CD14-positive monocyte (primary cell): ENCODE measurements at regions not wholly inside any gene's neighbourhood (a gene's known extent, or its start where the extent isn't known, plus 50 kb on each side); places are given as distances from the start of the nearest gene placed in this dataset.
A peak's percentile ranks its signal among the peaks of the same experiment; 100 is the strongest.

ENCODE experiments used
- DNase-seq, 3 donors: peaks; one replicate each; pipeline ENCODE4 v3.0.0-alpha.2; 2011 to 2022
- H2AFZ ChIP-seq: 2 replicates; pipeline ENCODE4 v1.6.0; 2012; ENCODE audit warnings: mild to moderate bottlenecking, low read depth, low read length, inconsistent platforms; ENCODE audit not compliant: insufficient read depth, poor library complexity, severe bottlenecking
- H3K27ac ChIP-seq, 2 donors: 1 replicate in 1 of 2; 2 replicates in 1 of 2; pipeline ENCODE4 v1.5.1; 2012 to 2013; ENCODE audit warnings: low read length in 2 of 2, control low read depth in 1 of 2, inconsistent platforms in 1 of 2, low read depth in 1 of 2, mild to moderate bottlenecking in 1 of 2
- H3K27me3 ChIP-seq, 2 donors: one replicate each; pipeline versions ENCODE4 v1.6.0 to v1.6.1; 2011 to 2013; ENCODE audit warnings: low read length in 2 of 2; ENCODE audit not compliant: control insufficient read depth in 2 of 2, insufficient read depth in 2 of 2
- H3K36me3 ChIP-seq, 2 donors: replicated peaks in 1 of 2; 1 replicate in 1 of 2; 2 replicates in 1 of 2; pipeline versions ENCODE4 v1.5.1 to v1.6.1; 2012 to 2013; ENCODE audit warnings: low read length in 2 of 2, control low read depth in 1 of 2, inconsistent platforms in 1 of 2, mild to moderate bottlenecking in 1 of 2; ENCODE audit not compliant: insufficient read depth in 2 of 2, control insufficient read depth in 1 of 2
- H3K4me1 ChIP-seq, 2 donors: 1 replicate in 1 of 2; 2 replicates in 1 of 2; pipeline versions ENCODE4 v1.5.1 to v1.6.1; 2012 to 2013; ENCODE audit warnings: low read length in 2 of 2, control low read depth in 1 of 2, inconsistent platforms in 1 of 2, mild to moderate bottlenecking in 1 of 2, moderate library complexity in 1 of 2; ENCODE audit not compliant: insufficient read depth in 2 of 2, control insufficient read depth in 1 of 2
- H3K4me2 ChIP-seq: replicated peaks from 2 replicates; pipeline ENCODE3; 2012; ENCODE audit warnings: low read length, moderate library complexity, mild to moderate bottlenecking; ENCODE audit not compliant: poor library complexity, severe bottlenecking; ENCODE audit errors: extremely low read depth
- H3K4me3 ChIP-seq, 3 experiments: fragments of 200-600 bp in 1 of 3; sonication (generic) in 1 of 3; replicated peaks in 1 of 3; 1 replicate in 2 of 3; 2 replicates in 1 of 3; pipeline ENCODE4 v1.5.1; 2011 to 2013; ENCODE audit warnings: low read length in 3 of 3, mild to moderate bottlenecking in 3 of 3, control low read depth in 2 of 3, low read depth in 2 of 3, inconsistent platforms in 1 of 3, moderate library complexity in 1 of 3
- H3K79me2 ChIP-seq: 2 replicates; pipeline ENCODE4 v1.6.0; 2012; ENCODE audit warnings: mild to moderate bottlenecking, control low read depth, inconsistent platforms, low read length, moderate library complexity; ENCODE audit not compliant: insufficient read depth
- H3K9ac ChIP-seq: 2 replicates; pipeline ENCODE4 v1.6.0; 2017; ENCODE audit warnings: low read length, mild to moderate bottlenecking; ENCODE audit not compliant: insufficient read depth, poor library complexity, severe bottlenecking
- H3K9me3 ChIP-seq, 2 donors: replicated peaks in 1 of 2; 1 replicate in 1 of 2; 2 replicates in 1 of 2; pipeline versions ENCODE4 v1.5.1 to v1.6.1; 2012 to 2013; ENCODE audit warnings: low read length in 2 of 2, control low read depth in 1 of 2; ENCODE audit not compliant: control insufficient read depth in 1 of 2, insufficient read depth in 1 of 2
- H4K20me1 ChIP-seq: 2 replicates; pipeline ENCODE4 v1.6.0; 2012; ENCODE audit warnings: mild to moderate bottlenecking, low read length, control low read depth, moderate library complexity; ENCODE audit not compliant: insufficient read depth
- H3K27ac Mint-ChIP-seq, 7 donors: one replicate each; pipeline ENCODE4 v1.8.0; 2020; ENCODE audit warnings: mild to moderate bottlenecking in 7 of 7, mixed read lengths in 7 of 7, moderate library complexity in 6 of 7, inconsistent platforms in 2 of 7
- H3K27me3 Mint-ChIP-seq, 3 donors: one replicate each; pipeline ENCODE4 v1.8.0; 2021 to 2022; ENCODE audit warnings: low read depth in 3 of 3, mild to moderate bottlenecking in 3 of 3, mixed read lengths in 3 of 3, moderate library complexity in 3 of 3, inconsistent platforms in 1 of 3
- H3K36me3 Mint-ChIP-seq, 2 donors: one replicate each; pipeline ENCODE4 v1.8.0; 2020; ENCODE audit warnings: mixed read lengths in 2 of 2, inconsistent platforms in 1 of 2, mild to moderate bottlenecking in 1 of 2
- H3K4me1 Mint-ChIP-seq: one replicate; pipeline ENCODE4 v1.8.0; 2020; ENCODE audit warnings: mild to moderate bottlenecking, mixed read lengths
- H3K4me3 Mint-ChIP-seq, 2 donors: one replicate each; pipeline ENCODE4 v1.8.0; 2020; ENCODE audit warnings: mild to moderate bottlenecking in 2 of 2, mixed read lengths in 2 of 2, moderate library complexity in 1 of 2
- H3K9me3 Mint-ChIP-seq, 7 donors: one replicate each; pipeline ENCODE4 v1.8.0; 2020 to 2022; ENCODE audit warnings: mixed read lengths in 7 of 7, mild to moderate bottlenecking in 6 of 7, moderate library complexity in 6 of 7, inconsistent platforms in 2 of 7
- CTCF ChIP-seq: fragments of 200-600 bp; IDR thresholded peaks from one replicate; pipeline ENCODE4 v1.8.0; 2022; ENCODE audit warnings: antibody characterized with exemption, mild to moderate bottlenecking
- WGBS: methylation state at CpG from one replicate; pipeline ENCODE4 v1.1.5; 2013; ENCODE audit warnings: missing lambda C conversion rate; ENCODE audit not compliant: insufficient coverage; 5-methylcytosine and 5-hydroxymethylcytosine counted together
- intact Hi-C, 2 donors: fragments of 100-400 bp; cut with micrococcal nuclease; formaldehyde crosslinking; loops; one replicate each; pipeline versions ENCODE4 v1.15.0 to v1.15.1; 2023

- no peak overlapping the region for H3K4me3 Mint-ChIP-seq
- intact Hi-C loops: no loop called here
- H3K27ac ChIP-seq: no peak overlapping the region
- no peaks in the 10 kb centered on the region for H3K9me3 ChIP-seq
- H3K27ac Mint-ChIP-seq: no peak overlapping the region
- H3K27me3 ChIP-seq: no peaks in the 10 kb centered on the region
- H2AFZ ChIP-seq: no peak overlapping the region
- H3K4me1 Mint-ChIP-seq: no peaks in the 10 kb centered on the region
- no peaks in the 10 kb centered on the region for H4K20me1 ChIP-seq
- TF ChIP-seq CTCF: no peak
- no peak overlapping the region for H3K4me2 ChIP-seq
- H3K27me3 Mint-ChIP-seq: peaks cover 0 to 2% (median 2%) of the 10 kb centered on the region in 3 donors
- no peak for DNase-seq
- no peak overlapping the region for H3K4me3 ChIP-seq
- no peak overlapping the region for H3K9ac ChIP-seq
- peaks cover 0 to 2% (median 0%) of the 10 kb centered on the region in 7 donors for H3K9me3 Mint-ChIP-seq
- H3K36me3 Mint-ChIP-seq: no peaks in the 10 kb centered on the region
- no peaks in the 10 kb centered on the region for H3K4me1 ChIP-seq
- no peaks in the 10 kb centered on the region for H3K79me2 ChIP-seq
- no peaks in the 10 kb centered on the region for H3K36me3 ChIP-seq
- no CpG with 5 or more reads among the region's 4 CpGs for WGBS
These were observed 327.8 kb upstream of the SOX11 start for GRCh38 chr2:5364361-5364760.

GRCh38 chr2:5365871-5366461, 326.2 kb upstream of the SOX11 start:
- no peaks in the 10 kb centered on the region for H3K36me3 ChIP-seq
- H3K4me2 ChIP-seq: no peak overlapping the region
- H3K27ac ChIP-seq: no peak overlapping the region
- Mint-ChIP-seq H3K27ac (no peak overlapping the region), H3K36me3 (no peaks in the 10 kb centered on the region), H3K4me1 (no peaks in the 10 kb centered on the region), H3K4me3 (no peak overlapping the region), H3K9me3 (peaks cover 0 to 2% (median 0%) of the 10 kb centered on the region in 7 donors), H3K27me3 (peaks cover 0 to 2% (median 2%) of the 10 kb centered on the region in 3 donors)
- no peaks in the 10 kb centered on the region for H3K4me1 ChIP-seq
- intact Hi-C loops: no loop called here
- H2AFZ ChIP-seq: peak overlapping the region; percentile 19
- WGBS: 4% methylated on average over 7 of the region's 20 CpGs
- H3K9ac ChIP-seq: no peak overlapping the region
- peak; percentile 52 for TF ChIP-seq CTCF
- no peaks in the 10 kb centered on the region for H3K9me3 ChIP-seq
- H3K4me3 ChIP-seq: no peak overlapping the region
- no peaks in the 10 kb centered on the region for H3K27me3 ChIP-seq
- no peaks in the 10 kb centered on the region for H4K20me1 ChIP-seq
- no peaks in the 10 kb centered on the region for H3K79me2 ChIP-seq
- peak in 1 of 3 donors; percentile 6 for DNase-seq
